Mucosa of descending colon (tissue), 3 donors: ENCODE measurements at regions not wholly inside any gene's neighbourhood (a gene's known extent, or its start where the extent isn't known, plus 50 kb on each side); places are given as distances from the start of the nearest gene placed in this dataset.

ENCODE experiments used
- ATAC-seq: fragments of 200-7000 bp; cut with Tn5 transposase; one replicate; pipeline ENCODE4 v1.9.1; 2020; ENCODE audit warnings: mild to moderate bottlenecking, moderate library complexity
- DNase-seq, 3 donors: peaks; one replicate each; pipeline ENCODE4 v3.0.0-alpha.2; 2020
- H3K36me3 ChIP-seq: fragments of 200-600 bp; one replicate; pipeline ENCODE4 v1.8.0; 2021; ENCODE audit warnings: low read depth, mild to moderate bottlenecking
- H3K4me1 ChIP-seq: fragments of 200-600 bp; one replicate; pipeline ENCODE4 v1.8.0; 2021; ENCODE audit warnings: low read depth, mild to moderate bottlenecking
- H3K4me3 ChIP-seq: fragments of 200-600 bp; one replicate; pipeline ENCODE4 v1.8.0; 2021; ENCODE audit warnings: mild to moderate bottlenecking
- H3K9me3 ChIP-seq: fragments of 200-600 bp; one replicate; pipeline ENCODE4 v1.8.0; 2021; ENCODE audit warnings: mild to moderate bottlenecking
- CTCF ChIP-seq: fragments of 200-600 bp; IDR thresholded peaks from one replicate; pipeline ENCODE4 v1.8.0; 2022; ENCODE audit warnings: antibody characterized with exemption, mild to moderate bottlenecking
- intact Hi-C, 2 donors: fragments of 100-400 bp; cut with DNase I in 1 of 2; cut with micrococcal nuclease in 1 of 2; formaldehyde crosslinking; loops; one replicate each; pipeline versions ENCODE4 v1.11.0 to v1.11.1; 2022; cut with DNase I, micrococcal nuclease
- donor health status: DM: no; HTN: no; CAD: no; lungs with moderate emphysema.
- donor health status: DM: no; HTN: no; CAD: no.
- donor health status: DM: no; HTN: yes; CAD: no.

- peaks cover 3% of the 10 kb centered on the region for H3K9me3 ChIP-seq
- DNase-seq (no peak), ATAC-seq (no peak)
- no peaks in the 10 kb centered on the region for H3K4me1 ChIP-seq
- no peak for TF ChIP-seq CTCF
- no peak overlapping the region for H3K4me3 ChIP-seq
- intact Hi-C loops, result no loop called here
- no peaks in the 10 kb centered on the region for H3K36me3 ChIP-seq
Observed at GRCh38 chr6:76326871-76327270, 254.4 kb upstream of the IMPG1 start.
